Right forelimb (tissue), 1 donor: ENCODE measurements at regions not wholly inside any gene's neighbourhood (a gene's known extent, or its start where the extent isn't known, plus 50 kb on each side); places are given as distances from the start of the nearest gene placed in this dataset.

Experiments used
- DNase-seq: peaks from one replicate; pipeline ENCODE4 v3.0.0-alpha.2; 2018

DNA sequence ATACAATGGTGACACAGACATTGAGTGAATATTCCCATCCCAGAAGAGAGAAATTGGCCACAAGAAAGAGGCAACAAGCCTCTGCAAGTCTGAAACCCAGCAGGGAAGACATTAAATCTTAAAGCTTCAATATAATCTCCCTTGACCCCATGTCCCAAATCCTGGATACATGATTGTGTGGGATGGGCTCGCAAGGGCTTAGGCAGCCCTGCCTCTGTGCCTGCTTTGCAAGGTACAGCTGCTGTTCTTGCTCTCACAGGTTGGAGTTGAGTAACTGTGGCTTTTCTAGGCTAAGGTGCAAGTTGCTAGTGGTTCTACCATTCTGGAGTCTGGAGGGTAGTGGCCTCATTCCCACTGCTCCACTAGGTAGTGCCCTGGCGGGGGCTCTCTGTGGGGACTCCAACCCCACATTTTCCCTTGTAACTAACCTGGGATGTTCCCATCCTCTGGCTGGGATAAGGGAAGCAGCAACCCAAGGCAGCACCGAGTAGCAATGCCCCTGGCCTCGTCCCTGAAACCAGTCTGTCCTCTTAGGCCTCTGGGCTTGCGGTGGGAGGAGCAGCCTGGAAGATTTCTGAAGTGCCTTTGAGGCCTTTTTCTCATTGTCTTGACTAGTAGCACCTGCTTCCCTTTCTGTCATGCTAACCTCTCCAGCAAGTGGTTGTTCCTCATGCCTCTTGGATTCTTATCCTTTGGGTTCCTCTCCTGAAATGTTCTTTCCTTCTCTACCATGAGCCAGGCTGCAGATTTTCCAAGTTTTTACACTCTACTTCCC, 90.0 kb downstream of the FAM174B start:
- no peak for DNase-seq

DNA sequence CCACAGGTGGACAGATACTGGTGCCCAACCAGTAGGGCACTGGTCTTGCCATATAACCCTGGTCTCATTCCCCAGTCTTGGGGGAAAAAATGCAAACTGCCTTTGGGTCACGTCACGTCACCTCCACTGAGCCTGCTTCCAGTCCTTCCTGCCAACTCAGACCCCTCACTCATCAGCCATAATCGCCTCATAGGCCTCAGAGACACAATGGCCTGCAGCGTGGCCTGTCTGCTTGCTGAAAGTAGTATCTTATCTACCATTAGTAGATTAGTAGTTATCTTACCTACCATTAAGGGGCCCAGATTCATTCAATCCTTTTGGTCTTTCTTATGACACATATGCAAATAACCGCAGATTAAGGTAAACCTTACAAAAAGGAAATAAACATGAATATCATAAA, 93.8 kb downstream of the FAM174B start:
- no peak for DNase-seq

DNA sequence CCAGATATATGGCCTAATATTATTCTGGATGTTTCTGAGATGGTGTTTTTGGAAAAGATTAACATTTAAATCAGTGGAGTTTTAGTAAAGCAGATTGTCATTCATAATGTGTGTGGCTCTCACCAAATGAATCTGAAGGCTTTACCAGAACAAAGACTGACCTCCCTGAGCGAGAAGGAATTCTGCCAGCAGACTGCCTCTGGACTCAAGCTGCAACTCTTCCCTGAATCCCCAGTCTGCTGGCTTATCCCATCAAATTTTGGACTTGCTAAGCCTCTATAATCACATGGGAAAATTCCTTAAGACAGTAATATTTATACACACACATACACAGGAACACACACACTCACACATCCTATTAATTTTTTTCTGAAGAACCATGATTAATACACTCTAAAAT, 102.3 kb downstream of the FAM174B start:
- no peak for DNase-seq

DNA sequence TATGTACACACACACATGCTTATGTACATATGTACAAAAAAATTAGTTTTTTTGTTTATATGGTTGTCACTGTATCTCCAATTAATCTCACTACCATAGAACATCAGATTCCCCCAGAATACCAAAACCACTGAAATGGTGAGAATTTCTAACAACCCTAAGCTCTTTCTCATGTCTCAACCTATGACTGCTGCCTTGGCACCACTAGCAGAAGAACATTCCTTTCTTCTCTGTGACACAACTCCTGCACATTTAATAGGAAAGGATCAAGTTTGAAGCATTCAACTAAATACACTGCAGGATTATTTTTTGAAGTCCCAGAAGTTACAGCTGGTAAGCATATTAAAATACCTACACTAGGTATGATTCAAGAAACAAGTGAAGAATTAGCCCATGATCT, 109.6 kb downstream of the FAM174B start:
- DNase-seq: no peak

DNA sequence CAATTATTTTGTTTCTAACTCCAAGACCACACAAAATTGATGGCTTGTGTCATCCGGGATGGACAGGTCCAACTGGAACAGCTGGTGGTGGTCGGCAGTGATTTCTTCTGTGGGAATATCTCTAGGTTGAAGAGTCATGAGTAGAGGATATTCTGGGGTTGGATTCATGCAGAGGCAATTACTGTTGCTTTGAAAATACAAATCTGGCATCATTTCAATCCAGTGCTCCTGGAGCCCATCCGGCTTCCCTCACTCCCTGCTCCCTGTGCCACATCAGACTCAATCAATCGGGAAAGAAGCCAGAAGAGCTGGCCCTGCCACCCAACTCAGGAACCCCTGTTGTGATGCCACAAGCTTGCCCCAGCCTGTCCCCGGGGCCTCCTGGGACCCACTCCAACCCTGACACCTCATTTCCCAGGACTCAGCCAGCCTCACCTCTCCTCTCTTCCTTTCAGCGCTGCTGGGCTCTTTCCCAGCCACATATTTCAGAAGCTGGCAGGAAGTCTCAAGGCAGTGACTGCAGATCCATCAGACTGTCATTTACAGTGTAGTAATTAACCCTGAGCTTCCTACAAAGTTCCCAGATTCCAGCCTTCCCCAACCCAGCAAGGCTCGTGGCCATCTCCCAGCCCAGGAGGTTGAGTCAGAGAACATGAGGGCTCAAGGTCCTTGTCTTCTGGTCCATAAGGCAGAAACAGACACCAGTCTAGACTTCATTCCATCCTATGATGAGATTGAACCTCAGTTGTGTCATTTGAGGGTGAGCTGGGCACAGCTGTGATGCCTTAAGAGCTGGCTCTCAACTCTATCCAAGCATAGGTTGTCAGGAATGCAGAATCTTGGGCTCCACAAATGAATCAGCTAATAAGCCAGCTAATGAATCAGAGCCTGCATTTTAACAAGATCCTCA, 114.0 kb downstream of the FAM174B start:
- no peak for DNase-seq

DNA sequence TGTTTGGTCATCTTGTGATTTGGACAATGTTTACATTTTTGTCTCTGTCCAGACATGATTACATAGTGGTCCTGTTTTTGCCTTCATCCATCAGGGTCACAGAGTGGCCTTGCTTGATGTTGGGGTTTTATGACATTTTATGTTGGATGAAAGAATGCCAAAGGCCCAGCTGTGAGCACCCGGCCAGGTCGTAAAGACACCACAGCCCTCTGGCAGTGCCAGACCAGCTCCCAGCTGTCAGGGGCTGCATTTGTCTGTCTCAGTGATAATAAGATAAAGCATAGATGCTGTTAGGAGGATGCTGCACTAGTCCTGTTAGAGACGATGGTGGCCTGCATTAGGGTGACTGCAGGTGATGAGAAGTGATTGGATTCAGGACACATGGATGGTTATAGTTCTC, 117.5 kb downstream of the FAM174B start:
- DNase-seq: no peak

DNA sequence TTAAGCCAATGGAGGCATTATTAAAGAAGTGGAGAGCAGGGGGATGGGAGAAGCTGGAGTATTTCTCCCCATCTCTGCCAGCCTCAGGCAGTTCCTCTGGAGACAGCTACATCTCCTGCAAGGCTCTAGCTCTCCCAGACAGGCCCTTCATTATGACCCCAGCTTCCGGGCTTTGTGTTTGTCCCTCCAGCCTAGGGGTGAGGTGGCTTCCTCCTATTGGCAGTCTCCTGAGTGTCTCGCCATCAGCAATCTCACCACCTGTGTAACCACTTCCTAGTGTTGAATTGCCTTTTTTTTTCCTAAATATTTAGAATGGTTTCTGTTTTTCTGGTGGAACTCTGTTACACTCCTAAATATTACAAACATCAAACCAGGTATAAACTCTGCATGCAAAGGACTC, 122.3 kb downstream of the FAM174B start:
- no peak for DNase-seq

DNA sequence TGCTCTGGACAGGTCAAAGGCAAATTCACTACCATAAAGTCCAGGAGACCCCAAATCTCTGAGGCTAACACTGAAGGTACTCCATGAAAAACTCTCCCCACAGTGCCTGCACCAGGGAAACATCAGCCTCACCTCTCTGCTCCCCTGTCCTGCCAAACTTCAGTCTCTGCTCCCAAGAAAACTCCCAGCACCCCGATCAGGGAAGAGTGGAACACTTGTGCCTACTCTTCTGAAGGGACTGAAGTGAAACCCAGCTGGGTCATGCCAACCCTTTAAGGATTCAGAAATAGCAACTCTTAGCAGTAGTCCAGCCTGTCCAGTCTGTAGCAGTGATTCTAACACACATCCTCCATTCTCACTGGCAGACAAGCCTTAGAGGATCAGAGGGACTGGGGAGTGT, 124.2 kb downstream of the FAM174B start:
- DNase-seq: no peak

DNA sequence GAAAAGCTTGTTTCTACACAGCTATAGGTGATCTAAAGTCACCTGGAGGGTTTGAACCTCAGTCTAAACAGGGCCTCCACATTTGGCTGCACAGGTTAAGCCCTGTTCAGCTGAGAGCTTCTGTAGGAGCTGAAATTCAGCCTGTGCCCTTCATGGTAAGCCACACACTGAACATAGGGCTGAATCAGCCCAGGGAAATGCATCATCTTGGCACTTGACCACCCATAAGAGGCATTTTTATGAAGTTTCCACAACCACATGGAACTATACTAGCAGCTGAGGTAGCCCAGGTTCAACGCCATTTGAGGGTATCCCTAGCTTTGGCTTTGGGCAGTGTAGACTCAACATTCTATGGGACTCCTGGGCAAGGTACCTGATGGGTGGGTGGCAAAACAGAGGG, 126.8 kb downstream of the FAM174B start:
- no peak for DNase-seq

DNA sequence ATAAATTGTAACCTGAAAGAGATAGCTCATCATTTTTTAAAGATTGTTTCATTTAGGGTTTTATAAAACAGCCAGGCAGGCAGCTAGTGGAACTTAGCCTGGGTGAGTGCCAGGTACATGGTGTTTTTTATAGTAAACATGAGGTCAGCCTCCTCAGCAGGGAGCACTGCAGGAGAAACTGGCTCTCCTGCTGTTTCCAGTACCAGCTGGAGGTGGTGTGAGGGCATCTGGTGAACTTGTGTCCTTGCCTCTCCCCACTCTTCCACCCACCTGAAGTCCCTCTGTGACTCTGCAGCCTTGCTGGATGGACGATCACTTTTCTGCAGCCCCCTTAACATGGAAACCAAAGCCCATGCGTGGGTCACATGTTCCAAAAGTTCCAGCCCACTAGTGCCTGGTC, 128.4 kb downstream of the FAM174B start:
- no peak for DNase-seq

DNA sequence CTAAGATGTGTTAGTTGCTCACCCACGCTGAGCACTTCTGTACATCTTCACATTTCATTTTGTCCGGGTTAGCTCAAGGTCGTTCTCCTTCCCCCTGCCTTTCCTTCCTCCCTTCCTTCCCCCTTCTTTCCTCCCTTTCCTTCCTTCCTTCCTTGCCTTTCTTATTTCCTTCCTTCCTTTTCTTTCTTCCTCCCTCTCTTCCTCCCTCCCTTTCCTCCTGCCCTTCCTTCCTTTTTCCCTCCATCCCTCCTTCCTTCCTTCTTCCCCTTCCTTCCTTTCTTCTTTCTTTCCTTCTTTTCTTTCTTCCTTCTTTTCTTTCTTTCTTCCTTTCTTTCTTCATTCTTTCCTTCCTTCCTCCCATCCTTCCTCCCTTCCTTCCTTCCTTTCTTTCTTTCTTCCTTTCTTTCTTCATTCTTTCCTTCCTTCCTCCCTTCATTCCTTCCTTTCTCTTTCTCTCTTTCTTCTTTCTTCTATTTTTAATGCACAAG, 129.8 kb downstream of the FAM174B start:
- DNase-seq: no peak

DNA sequence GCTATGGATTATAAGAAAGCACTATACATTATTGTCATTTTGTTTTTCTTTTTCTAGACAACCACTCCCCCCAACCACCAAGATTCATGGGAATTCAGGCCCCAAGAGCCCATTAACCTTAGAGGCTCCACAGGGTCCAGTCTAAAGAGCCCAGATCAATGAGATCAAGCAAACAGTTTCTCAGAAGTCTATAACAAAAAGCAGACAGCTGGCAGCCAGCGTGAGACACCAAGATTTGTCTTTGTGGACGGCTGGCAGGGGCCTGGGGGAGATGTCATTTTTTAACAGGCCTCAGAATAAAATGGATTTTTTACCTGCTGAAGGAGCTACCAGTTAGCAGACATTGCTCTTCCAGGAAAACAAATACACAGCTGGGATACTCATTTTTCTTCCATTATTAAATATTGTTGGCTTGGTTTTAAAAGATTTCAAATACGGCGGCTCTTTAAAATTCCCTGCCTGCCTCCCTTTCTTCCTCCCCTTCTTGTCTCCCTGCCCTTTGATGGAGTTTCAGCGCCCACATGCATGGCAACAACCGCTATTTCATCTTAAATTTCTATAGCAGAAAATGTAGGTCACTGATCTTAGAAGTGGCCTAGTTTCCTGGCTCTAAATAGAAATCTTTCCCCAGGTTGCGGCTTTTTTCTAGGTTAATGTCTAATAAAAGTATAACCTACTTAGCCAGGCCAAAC, 130.6 kb downstream of the FAM174B start:
- no peak for DNase-seq

DNA sequence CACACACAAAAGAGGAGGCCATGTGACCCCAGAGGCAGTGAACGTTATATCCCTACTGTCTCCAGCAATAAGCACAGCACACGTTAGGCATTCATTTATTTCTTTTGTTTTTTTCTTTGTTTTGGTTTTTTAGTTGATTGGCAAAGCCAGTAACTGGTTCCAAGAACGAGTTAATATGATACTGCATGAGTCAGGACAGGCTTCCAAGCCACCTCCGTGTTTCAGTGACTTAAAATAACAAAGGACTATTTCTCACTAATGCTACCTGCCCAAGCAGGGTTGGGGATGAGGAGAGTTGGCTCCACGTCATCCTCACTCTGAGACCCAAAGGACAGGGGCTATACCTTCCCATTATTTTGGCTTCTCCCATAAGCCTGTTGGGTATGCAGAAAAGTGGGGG, 130.5 kb downstream of the ST8SIA2 start:
- no peak for DNase-seq

DNA sequence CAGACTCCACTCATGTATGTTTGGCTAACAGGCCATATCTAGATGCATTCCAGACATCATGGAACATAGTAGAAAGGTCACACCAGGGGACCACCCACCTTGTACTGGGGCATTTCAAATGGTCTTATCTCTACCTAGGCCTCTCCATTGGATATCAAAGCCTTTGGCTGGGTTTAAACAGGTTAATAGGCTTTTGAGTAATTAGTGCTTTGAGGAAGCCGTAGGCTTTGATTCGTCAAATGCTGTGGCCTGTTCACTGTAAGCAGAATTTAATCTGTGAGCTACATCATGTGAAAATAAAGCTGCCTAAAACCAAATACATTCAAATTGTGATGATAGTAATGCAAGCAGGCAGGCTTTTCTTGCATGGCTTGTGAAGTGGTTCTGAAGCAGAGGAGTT, 129.5 kb downstream of the ST8SIA2 start:
- no peak for DNase-seq

DNA sequence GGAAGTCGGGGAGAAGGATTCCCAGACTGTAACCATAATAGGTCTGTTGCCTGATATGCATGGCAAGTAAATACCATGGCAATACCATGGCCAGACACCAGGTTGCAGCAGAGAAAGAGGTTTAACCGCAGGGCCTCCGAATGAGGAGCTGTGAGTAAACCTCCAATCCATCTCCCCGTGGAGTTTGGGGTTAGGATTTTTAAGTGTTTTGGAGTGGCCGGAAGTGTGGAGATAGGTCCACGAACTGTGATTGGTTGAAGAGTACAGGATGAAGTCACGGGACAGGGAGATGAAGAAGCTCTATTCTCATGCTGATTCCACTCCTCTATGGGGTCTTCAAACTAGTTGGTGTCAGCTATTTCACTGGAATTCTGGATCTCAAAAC, 127.9 kb downstream of the ST8SIA2 start:
- DNase-seq: peak; percentile 82

DNA sequence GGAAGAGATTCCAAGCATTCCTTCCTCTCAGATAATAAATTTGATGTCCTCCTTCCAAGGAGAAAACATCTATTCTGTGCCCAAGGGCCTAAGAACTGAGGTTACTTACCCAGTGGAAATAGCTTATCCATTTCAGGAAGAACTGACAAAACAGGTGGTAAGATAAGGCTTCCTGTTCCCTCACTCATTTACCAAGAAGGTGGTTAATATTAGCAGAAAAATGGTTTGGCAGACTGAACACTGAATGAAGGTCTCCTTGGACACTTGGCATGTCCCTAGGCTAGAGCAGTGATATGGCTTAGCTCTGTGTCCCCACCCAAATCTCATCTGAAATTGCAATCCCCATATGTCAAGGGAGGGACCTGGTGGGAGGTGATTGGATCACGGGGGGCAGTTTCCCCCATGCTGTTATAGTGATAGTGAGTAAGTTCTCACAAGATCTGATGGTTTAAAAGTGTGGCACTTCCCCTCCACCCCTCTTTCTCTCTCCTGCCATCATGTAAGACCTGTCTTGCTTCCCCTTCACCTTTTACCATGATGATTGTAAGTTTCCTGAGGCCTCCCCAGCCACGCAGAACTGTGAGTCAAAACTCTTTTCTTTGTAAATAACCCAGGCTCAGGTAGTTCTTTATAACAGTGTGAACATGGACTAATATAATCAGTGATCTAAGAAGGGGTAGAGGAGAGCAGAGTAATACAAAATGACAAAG, 127.4 kb downstream of the ST8SIA2 start:
- DNase-seq: no peak

DNA sequence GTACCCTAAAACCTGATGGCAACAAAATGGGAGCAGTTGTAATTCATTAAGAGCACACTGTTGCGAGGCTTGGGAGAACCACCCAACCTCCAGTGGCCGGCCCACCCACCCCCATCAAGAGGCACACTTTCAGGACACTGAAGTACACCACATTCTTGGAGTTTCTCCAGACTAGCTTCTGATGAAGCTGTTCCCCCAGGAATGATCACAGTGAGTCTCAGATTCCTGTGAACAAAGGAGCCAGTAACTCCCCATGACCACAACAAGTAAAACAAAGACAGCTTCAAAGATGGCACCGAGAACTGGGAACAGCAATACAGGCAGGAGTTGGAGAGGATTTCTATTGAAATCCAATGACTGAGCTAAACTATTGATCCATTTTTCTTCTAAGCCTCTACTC, 126.0 kb downstream of the ST8SIA2 start:
- no peak for DNase-seq
